HG03066 (cell line): ENCODE measurements at regions not wholly inside any gene's neighbourhood (a gene's known extent, or its start where the extent isn't known, plus 50 kb on each side); places are given as distances from the start of the nearest gene placed in this dataset.

ENCODE experiments used
- ATAC-seq: cut with Tn5 transposase; IDR thresholded peaks from one replicate; pipeline ENCODE4 v1.9.1; 2021; ENCODE audit warnings: low read depth; ENCODE audit not compliant: unreplicated experiment

DNA sequence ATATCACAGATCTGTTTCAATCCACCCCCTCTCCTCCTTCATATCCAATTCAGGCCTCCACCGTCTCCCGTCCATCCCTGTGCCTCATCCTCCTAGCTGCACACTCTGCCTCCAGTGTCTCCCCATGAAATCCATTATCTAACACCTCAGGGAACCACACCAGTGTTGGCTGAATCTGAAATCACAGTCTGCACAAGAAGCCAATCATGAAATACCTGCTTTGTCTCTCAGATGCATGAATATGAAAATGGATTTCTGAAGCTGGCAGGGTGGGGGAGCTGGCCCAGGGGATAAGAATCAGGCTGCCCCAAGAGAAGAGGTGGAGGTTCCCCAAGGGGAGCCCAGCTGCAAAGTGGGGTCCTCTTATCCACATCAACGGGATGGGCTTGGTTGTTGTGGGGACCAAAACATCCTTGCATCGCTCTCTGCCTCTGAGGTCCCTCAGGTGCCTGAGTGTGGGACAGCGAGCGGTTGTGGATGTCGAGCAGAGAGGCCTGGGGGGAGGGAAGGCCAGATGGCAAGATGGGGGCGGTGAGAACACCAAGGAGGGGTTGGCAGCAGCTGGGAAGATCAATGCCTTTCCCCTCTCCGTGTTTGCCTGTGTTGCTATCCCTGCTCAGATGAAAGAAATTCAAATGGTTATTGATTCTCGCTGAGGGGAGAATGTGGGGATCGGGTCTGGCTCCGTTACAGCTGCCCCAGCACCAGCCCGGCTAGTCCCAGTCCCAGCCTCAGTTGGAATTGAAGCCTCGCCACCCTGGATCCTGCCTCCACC is 237.3 kb upstream of the POU3F1 start:
- no peak for ATAC-seq

- no peak for ATAC-seq
Measured at GRCh38 chr1:38279148-38279547, 232.6 kb upstream of the POU3F1 start.

- ATAC-seq, result no peak
Measured at GRCh38 chr1:38277646-38278045, 231.1 kb upstream of the POU3F1 start.

GRCh38 chr1:38275960-38276359 is 229.4 kb upstream of the POU3F1 start:
- no peak for ATAC-seq

DNA sequence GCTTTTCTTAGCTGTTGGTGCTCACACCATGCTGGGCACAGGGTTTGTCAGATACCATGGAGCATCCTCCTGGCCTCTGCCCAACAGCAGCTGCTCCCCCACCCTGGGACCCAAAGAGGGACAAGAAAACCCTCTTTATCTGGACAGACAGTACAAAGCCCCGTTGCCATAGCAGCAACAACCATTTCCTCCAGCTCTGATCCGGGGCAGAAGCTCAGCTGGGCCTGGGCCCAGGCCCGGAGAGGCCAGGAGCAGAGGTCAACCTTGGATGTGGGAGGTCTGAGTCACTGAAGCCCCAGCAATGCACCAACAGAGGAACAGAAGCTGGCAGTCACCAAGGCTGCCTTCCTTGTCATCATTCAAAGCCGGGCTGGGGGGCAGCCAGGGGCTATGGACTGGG is 228.4 kb upstream of the POU3F1 start:
- no peak for ATAC-seq

GRCh38 chr1:38273196-38273804 is 226.7 kb upstream of the POU3F1 start:
- no peak for ATAC-seq

DNA sequence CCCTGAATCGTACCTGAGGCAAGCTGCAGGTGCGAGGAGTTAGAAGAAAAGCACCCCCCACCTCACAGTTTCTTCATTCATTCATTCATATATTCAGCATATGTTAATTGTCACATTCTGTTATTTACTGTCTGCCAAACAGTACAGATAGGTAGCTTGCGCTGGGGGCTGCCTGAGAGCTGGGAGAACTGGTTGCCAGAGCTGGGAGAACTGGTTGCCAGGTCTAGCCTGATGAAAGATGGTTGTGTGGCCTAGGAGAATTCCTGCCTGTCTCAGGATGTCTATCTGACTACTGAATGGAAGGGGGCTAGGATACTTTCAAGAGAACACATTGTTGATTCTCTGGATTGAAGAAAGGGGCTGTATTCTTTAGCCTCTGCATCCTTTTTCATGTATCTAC is 225.9 kb upstream of the POU3F1 start:
- no peak for ATAC-seq

DNA sequence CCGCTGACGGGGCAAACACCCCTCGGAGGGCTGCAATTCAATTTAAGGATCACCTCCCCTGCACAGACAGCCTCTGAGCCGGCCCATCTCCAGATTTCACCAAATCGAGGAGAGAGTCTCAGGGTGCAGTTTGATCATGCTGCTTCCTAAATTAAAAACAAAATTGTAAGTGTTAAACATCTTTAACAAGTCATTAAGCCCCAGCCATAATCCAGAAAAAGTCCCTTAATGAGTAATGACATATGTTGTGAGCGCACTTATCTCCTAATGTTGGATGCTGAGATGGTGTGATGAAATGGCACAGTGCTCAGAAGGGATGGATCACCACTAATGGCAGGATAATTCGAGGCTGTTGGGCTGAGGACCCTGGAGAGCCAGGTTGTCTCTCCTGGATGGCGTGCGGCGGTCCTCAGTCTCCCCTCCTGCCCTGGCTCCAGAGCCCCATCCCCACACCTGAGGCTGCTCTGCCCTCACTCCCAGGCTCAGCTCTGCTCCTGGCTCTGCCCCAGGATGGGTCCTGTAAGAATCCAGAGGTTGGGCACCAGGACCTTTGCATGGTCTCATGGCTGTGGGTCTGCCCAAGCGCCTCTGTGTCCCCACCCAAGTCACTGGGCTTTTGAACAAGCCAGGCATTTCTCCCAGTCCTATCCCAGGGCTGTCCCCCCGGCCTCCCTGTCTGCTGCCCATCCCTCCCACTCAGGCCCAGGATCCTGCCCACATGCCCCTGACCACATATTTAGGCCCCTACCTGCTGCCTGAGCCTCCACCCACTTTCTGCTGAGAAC is 224.4 kb upstream of the POU3F1 start:
- ATAC-seq, result no peak

DNA sequence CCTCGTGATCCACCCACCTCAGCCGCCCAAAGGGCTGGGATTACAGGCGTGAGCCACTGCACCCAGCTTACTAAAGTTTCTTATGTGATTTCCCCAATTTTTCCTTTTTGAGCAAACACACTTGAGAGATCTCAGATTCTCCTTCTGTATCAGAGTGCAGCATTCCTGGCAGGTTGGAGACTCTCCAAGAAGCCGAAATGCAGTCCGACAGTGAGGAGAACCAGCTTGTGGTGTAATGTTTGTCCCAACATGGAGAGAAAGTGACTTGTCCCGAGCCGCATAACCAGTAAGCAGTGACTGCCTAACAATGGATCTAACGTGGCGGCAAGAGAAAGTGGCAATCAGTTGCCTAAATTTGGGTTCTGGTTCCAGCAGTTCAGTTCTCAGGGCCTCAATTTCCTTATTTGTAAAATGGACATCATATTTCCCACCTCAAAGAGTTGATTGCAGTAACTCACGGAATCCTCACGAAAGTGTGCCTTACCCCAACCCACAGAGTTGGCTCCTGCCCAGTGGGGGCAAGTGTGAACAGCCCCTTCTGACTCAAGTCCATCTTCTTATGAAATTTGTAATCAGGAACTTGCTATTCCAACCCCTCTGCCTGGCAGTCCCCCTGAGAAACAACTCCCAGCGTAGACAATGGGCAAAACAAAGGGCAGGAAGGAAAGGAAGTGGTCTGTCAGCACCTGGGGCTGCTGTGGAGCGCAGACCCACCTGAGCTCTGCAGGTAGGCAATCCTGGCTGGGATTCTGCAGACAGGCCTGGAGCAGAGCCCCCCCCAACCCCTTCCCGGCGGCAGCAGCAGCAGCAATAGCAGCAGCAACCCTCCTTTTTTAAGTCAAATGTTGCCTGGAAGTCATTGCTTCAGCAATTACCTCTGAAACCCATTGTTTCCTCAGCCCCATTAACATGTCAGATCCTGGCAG is 223.6 kb upstream of the POU3F1 start:
- ATAC-seq, result no peak

- no peak for ATAC-seq
Measured at GRCh38 chr1:38268226-38268625, 221.6 kb upstream of the POU3F1 start.

DNA sequence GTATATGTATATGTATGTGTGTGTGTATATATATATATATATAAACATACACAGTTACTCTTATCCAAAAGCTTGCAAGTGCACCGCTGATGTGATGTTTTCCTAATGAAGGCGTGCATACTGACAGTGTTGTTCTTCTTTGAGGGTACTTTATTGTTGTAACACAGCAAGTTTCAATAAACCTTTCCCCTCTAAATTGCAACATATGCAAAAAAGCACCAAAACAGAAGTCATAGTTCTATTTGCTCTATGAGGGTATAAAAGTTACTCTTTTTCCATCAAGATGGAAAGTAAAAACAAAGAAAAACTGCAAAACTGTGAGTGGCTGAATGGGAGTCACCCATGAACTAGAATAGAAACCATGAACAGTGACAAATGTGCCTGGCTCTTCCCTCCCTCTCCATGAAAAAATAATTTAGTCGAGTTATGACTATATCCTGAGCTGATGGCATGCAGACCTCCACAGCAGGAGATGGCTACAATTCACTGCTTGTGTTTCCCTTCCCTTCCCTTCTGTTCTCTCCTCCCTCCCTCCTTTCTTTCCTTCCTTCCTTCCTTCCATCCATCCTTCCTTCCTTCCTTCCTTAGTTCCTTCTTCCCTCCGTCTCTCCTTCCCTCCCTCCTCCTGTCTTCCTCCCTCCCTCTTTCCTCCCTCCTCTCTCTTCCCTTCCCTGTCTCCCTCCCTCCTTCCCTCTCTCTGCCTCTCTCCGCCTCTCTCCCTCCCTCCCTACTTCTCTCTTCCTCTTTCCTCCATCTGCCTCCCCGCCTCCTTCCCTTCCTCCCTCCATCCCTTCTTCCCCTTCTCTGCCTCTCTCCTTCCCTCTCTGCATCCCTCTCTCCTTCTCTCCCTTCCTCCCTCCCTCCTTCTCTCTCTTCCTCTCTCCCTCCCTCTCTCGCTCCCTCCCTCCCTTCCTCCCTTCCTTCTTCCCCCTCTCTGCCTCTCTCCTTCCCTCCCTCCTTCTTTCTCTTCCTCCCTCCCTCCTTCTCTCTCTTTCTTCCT is 220.7 kb upstream of the POU3F1 start:
- ATAC-seq, result no peak

- ATAC-seq, result no peak
Measured at GRCh38 chr1:38266197-38266520, 219.6 kb upstream of the POU3F1 start.

DNA sequence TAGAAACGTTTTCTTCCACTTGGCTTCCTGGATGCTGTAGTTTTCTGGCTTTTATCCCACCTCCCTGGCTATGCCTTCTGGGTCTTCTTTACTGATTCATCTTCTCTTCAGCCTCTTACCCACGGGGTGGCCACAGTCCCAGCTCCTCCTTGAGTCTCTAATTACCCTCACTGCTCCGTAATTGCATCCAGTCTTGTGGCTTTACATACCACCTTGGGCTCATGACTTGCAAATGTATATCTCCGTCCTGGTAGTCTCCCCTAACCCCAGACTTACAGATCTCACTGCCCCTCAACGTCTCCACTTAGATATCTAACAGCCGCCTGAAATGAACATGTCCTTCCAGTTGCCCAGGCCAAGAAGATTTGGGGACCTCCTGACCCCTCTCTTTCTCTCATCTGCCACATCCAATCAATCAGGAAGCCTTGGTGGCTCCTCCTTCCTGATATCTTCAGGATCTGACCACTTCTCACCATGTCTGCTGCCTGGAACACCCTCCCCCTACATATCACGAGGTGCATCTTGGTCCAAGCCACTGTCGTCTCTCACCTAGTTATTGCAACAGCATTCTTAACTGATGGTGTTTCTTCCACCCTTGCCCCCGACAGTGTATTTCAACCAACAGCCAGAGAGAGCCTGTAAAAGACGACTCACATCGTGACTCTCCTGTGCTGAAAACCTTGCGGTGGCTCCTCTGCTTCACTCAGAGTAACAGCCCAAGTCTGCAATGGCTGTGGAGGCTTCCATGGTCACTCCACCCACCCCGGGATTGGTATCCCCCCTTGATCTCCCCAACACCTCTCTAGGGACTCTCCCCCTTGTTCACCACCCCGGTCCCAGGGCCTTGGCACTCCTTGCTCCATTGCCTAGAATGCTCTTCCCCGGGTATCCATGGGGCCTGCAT is 219.0 kb upstream of the POU3F1 start:
- ATAC-seq, result no peak

DNA sequence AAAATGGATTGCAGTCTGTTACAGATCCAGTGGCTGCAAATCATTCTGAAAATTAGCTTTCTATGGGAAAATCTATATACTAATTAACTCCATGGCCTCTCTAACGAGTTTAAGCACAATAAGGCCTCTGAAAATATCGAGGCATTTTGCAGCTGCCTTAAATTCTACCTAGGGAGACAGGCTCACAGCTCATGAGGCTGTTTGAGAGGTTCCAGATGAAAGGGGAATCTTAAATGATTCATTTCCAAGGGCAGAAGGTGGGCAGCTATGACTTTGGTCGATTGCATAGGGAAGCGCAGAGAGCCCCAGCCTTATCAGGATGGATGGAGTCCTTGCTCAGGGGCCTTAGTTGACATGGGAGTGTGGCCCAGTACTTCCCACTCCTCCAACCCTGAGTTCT is 216.8 kb upstream of the POU3F1 start:
- ATAC-seq, result no peak

- no peak for ATAC-seq
Measured at GRCh38 chr1:38261574-38261973, 215.0 kb upstream of the POU3F1 start.

- no peak for ATAC-seq
Measured at GRCh38 chr1:38258085-38258627, 211.6 kb upstream of the POU3F1 start.

DNA sequence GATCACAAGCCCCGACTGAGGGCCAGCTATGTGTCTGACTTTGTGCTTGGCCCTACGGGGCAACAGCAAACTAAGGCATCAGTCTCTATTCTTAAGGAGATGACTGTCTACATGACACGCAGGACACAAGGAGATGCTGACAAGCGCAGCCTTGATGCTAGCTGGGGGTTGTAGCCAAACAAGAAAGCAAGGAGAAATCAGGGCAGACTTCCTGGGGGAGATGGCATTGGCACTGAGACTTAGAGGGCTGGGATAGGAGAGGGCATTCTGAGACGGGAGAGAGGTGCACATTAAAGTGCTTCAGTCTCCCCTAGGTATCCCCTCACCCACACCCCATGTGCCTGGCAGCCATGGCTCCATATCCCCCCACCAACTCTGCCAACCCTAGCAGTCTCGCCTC is 210.8 kb upstream of the POU3F1 start:
- no peak for ATAC-seq

GRCh38 chr1:38256072-38256471 is 209.5 kb upstream of the POU3F1 start:
- no peak for ATAC-seq
